HCT116 (cell line): ENCODE measurements at regions not wholly inside any gene's neighbourhood (a gene's known extent, or its start where the extent isn't known, plus 50 kb on each side); places are given as distances from the start of the nearest gene placed in this dataset.

Source experiments
- ATAC-seq: fragments of 200-7000 bp; cut with Tn5 transposase; 2 replicates; pipeline ENCODE4 v1.9.1; 2020; ENCODE audit warnings: mild to moderate bottlenecking, moderate library complexity
- BruUV-seq: library from RNA; stranded (reverse); fragments of 400-500 nt; replicated peaks from 2 replicates; lab custom pipeline; 2021; lab: Mats Ljungman, UMichigan
- CTCF ChIA-PET: fragments of 300-600 bp; sonication (Branson Sonifier 250); formaldehyde crosslinking; loops from one replicate; lab custom pipeline; 2021; ENCODE audit warnings: antibody characterized with exemption; lab: Charles Lee
- POLR2A ChIA-PET: fragments of 300-600, 350-600 bp; sonication (Branson Sonifier 250); formaldehyde crosslinking; loops from one replicate; lab custom pipeline; 2021; ENCODE audit warnings: antibody characterized with exemption; lab: Charles Lee
- RAD21 ChIA-PET, 2 experiments: fragments of 300-600 bp; sonication (Branson Sonifier 250); formaldehyde crosslinking; loops; one replicate each; lab custom pipeline; 2023; ENCODE audit warnings: low total read pairs in 2 of 2; ENCODE audit not compliant: uncharacterized antibody in 2 of 2, unreplicated experiment in 2 of 2, low non-redundant PET in 1 of 2; lab: Charles Lee
- DNase-seq: peaks from one replicate; pipeline ENCODE4 v3.0.0-alpha.2; 2010; ENCODE audit warnings: low read depth, low spot score
- H2AFZ ChIP-seq: fragments of 200-600 bp; shearing (Covaris generic), sonication (generic); 2 replicates; pipeline ENCODE4 v1.6.1; 2017; ENCODE audit warnings: low read depth, mixed run types, mixed read lengths, antibody characterized with exemption, low read length; ENCODE audit not compliant: poor library complexity, severe bottlenecking
- H3K27ac ChIP-seq: 2 replicates; pipeline ENCODE4 v1.5.1; 2012; ENCODE audit warnings: low read depth, low read length
- H3K27me3 ChIP-seq: fragments of 200-600 bp; sonication (generic); 2 replicates; pipeline ENCODE4 v1.6.1; 2016; ENCODE audit warnings: mixed run types, low read length, mixed read lengths; ENCODE audit not compliant: insufficient read depth
- H3K36me3 ChIP-seq, 2 experiments: fragments of 200-500 bp in 1 of 2; fragments of 200-600 bp in 1 of 2; sonication (Bioruptor generic) in 1 of 2; sonication (generic) in 1 of 2; 2 replicates each; pipeline versions ENCODE4 v1.5.1 to v1.6.1; 2014 to 2016; ENCODE audit warnings: low read length in 2 of 2, inconsistent platforms in 1 of 2, mixed read lengths in 1 of 2, mixed run types in 1 of 2; ENCODE audit not compliant: insufficient read depth in 2 of 2, control insufficient read depth in 1 of 2
- H3K4me1 ChIP-seq, 2 experiments: fragments of 200-600 bp in 1 of 2; sonication (generic) in 1 of 2; 2 replicates each; pipeline versions ENCODE4 v1.5.1 to v1.6.1; 2012 to 2017; ENCODE audit warnings: low read length in 2 of 2, inconsistent platforms in 1 of 2, mild to moderate bottlenecking in 1 of 2, mixed read lengths in 1 of 2, mixed run types in 1 of 2, moderate library complexity in 1 of 2; ENCODE audit not compliant: insufficient read depth in 2 of 2, control insufficient read depth in 1 of 2
- H3K4me2 ChIP-seq: fragments of 200-600 bp; sonication (generic); 2 replicates; pipeline ENCODE4 v1.6.1; 2017; ENCODE audit warnings: mixed run types, low read length, mixed read lengths
- H3K4me3 ChIP-seq, 2 experiments: fragments of 200-600 bp in 1 of 2; sonication (generic) in 1 of 2; replicated peaks in 1 of 2; 2 replicates each; pipeline ENCODE4 v1.5.1; 2011 to 2016; ENCODE audit warnings: low read length in 2 of 2, control low read depth in 1 of 2, low read depth in 1 of 2, mild to moderate bottlenecking in 1 of 2, mixed read lengths in 1 of 2, mixed run types in 1 of 2
- H3K79me2 ChIP-seq: fragments of 200-600 bp; sonication (generic); 2 replicates; pipeline ENCODE4 v1.6.1; 2017; ENCODE audit warnings: mild to moderate bottlenecking, mixed run types, low read length, moderate library complexity, mixed read lengths; ENCODE audit not compliant: insufficient read depth
- H3K9ac ChIP-seq: fragments of 200-600 bp; sonication (generic); 2 replicates; pipeline ENCODE4 v1.6.1; 2016; ENCODE audit warnings: low read length, mixed read lengths
- H3K9me2 ChIP-seq: fragments of 200-600 bp; sonication (generic), shearing (Covaris generic); 2 replicates; pipeline ENCODE4 v1.6.1; 2017; ENCODE audit warnings: mixed run types, mild to moderate bottlenecking, moderate library complexity; ENCODE audit not compliant: insufficient read depth
- H3K9me3 ChIP-seq, 2 experiments: fragments of 200-500 bp in 1 of 2; fragments of 200-600 bp in 1 of 2; sonication (Bioruptor generic) in 1 of 2; sonication (generic) in 1 of 2; 2 replicates each; pipeline ENCODE4 v1.6.1; 2014 to 2017; ENCODE audit warnings: low read length in 2 of 2, mixed read lengths in 2 of 2, inconsistent platforms in 1 of 2, low read depth in 1 of 2, mild to moderate bottlenecking in 1 of 2, mixed run types in 1 of 2, moderate library complexity in 1 of 2; ENCODE audit not compliant: control insufficient read depth in 1 of 2, insufficient read depth in 1 of 2
- H4K20me1 ChIP-seq: fragments of 200-600 bp; sonication (generic), shearing (Covaris generic); 2 replicates; pipeline ENCODE4 v1.6.1; 2017; ENCODE audit warnings: mixed run types, mild to moderate bottlenecking, moderate library complexity; ENCODE audit not compliant: insufficient read depth
- ATF3 ChIP-seq: IDR thresholded peaks from 2 replicates; pipeline ENCODE4 v1.6.1; 2012
- CBX3 ChIP-seq: IDR thresholded peaks from 2 replicates; pipeline ENCODE4 v1.6.1; 2012; ENCODE audit warnings: low read depth
- CEBPB ChIP-seq: IDR thresholded peaks from 2 replicates; pipeline ENCODE4 v1.6.1; 2012; ENCODE audit warnings: low read depth
- EGR1 ChIP-seq: IDR thresholded peaks from 2 replicates; pipeline ENCODE4 v1.6.1; 2012; ENCODE audit warnings: low read depth
- ELF1 ChIP-seq: IDR thresholded peaks from 2 replicates; pipeline ENCODE4 v1.6.1; 2012; ENCODE audit warnings: low read depth, borderline replicate concordance
- EZH2 ChIP-seq: fragments of 200-600 bp; sonication (generic); IDR thresholded peaks from 2 replicates; pipeline ENCODE4 v1.6.1; 2017; ENCODE audit warnings: antibody characterized with exemption, mixed run types
- EZH2phosphoT487 ChIP-seq: fragments of 200-600 bp; IDR thresholded peaks from 2 replicates; pipeline ENCODE4 v1.6.1; 2018; ENCODE audit warnings: antibody characterized with exemption, borderline replicate concordance
- JUND ChIP-seq: IDR thresholded peaks from 2 replicates; pipeline ENCODE4 v1.6.1; 2012
- POLR2AphosphoS5 ChIP-seq: IDR thresholded peaks from 2 replicates; pipeline ENCODE4 v1.6.1; 2011; ENCODE audit warnings: mild to moderate bottlenecking, low read depth, low read length, moderate library complexity
- RAD21 ChIP-seq: IDR thresholded peaks from 2 replicates; pipeline ENCODE4 v1.6.1; 2012; ENCODE audit warnings: low read depth, mild to moderate bottlenecking
- REST ChIP-seq: IDR thresholded peaks from 2 replicates; pipeline ENCODE4 v1.6.1; 2012; ENCODE audit warnings: low read depth
- SIN3A ChIP-seq: IDR thresholded peaks from 2 replicates; pipeline ENCODE4 v1.6.1; 2012; ENCODE audit warnings: low read depth
- SP1 ChIP-seq: IDR thresholded peaks from 2 replicates; pipeline ENCODE4 v1.6.1; 2012; ENCODE audit warnings: low read depth
- SRF ChIP-seq: IDR thresholded peaks from 2 replicates; pipeline ENCODE4 v1.6.1; 2012; ENCODE audit warnings: low read depth
- ZBTB33 ChIP-seq: IDR thresholded peaks from 2 replicates; pipeline ENCODE4 v1.6.1; 2011; ENCODE audit warnings: mild to moderate bottlenecking, low read length, moderate library complexity; ENCODE audit not compliant: insufficient replicate concordance; ENCODE audit errors: extremely low read depth
- ZNF274 ChIP-seq: fragments of 200-500 bp; sonication (Bioruptor generic); IDR thresholded peaks from 2 replicates; pipeline ENCODE4 v1.6.1; 2014; ENCODE audit warnings: mild to moderate bottlenecking, low read depth, low read length, inconsistent platforms
- intact Hi-C: fragments of 100-400 bp; cut with micrococcal nuclease; formaldehyde crosslinking; loops from 2 replicates; pipeline ENCODE4 v1.10.0; 2022

- H3K27me3 ChIP-seq = peaks cover 6% of the 10 kb centered on the region; the same call in 1 of the 2 replicates
- no peak overlapping the region for H3K9ac ChIP-seq
- no peaks in the 10 kb centered on the region for H3K36me3 ChIP-seq
- no TSS peak for BruUV-seq
- intact Hi-C loops = no loop called here
- no peaks in the 10 kb centered on the region for H3K9me2 ChIP-seq
- H3K9me3 ChIP-seq = no peaks in the 10 kb centered on the region
- no peak overlapping the region for H2AFZ ChIP-seq
- RAD21 ChIA-PET = no interaction called here
- POLR2A ChIA-PET = no interaction called here
- DNase-seq (no peak), ATAC-seq (no peak)
- H3K79me2 ChIP-seq = no peaks in the 10 kb centered on the region
- H3K4me3 ChIP-seq = no peak overlapping the region
- CTCF ChIA-PET = no interaction called here
- no peak overlapping the region for H3K27ac ChIP-seq
- H3K4me2 ChIP-seq = no peak overlapping the region
- H3K4me1 ChIP-seq = no peaks in the 10 kb centered on the region
- no peak for TF ChIP-seq CBX3
- no peaks in the 10 kb centered on the region; the same call in 1 of the 2 replicates for H4K20me1 ChIP-seq
Observed at GRCh38 chr2:40639320-40639719, 187.4 kb upstream of the SLC8A1 start.

- H3K79me2 ChIP-seq = no peaks in the 10 kb centered on the region
- TF ChIP-seq ZBTB33 (no peak), ATF3 (no peak), ZNF274 (no peak), RAD21 (no peak), CEBPB (no peak), POLR2AphosphoS5 (no peak), REST (no peak), EZH2 (no peak), CBX3 (no peak), SRF (no peak), ELF1 (no peak), JUND (no peak), SIN3A (no peak), EZH2phosphoT487 (no peak), SP1 (no peak), EGR1 (no peak)
- CTCF ChIA-PET = no interaction called here
- no peaks in the 10 kb centered on the region for H3K9me3 ChIP-seq
- no peak overlapping the region for H2AFZ ChIP-seq
- H3K4me2 ChIP-seq = no peak overlapping the region
- RAD21 ChIA-PET = no interaction called here
- no TSS peak for BruUV-seq
- H3K27me3 ChIP-seq = peaks cover 6% of the 10 kb centered on the region; the same call in 1 of the 2 replicates
- no peaks in the 10 kb centered on the region; the same call in 1 of the 2 replicates for H4K20me1 ChIP-seq
- no peak overlapping the region for H3K4me3 ChIP-seq
- POLR2A ChIA-PET = no interaction called here
- no peaks in the 10 kb centered on the region for H3K9me2 ChIP-seq
- H3K36me3 ChIP-seq = no peaks in the 10 kb centered on the region
- no peaks in the 10 kb centered on the region for H3K4me1 ChIP-seq
- ATAC-seq = no peak
- H3K27ac ChIP-seq = no peak overlapping the region
- intact Hi-C loops = no loop called here
- no peak for DNase-seq
- H3K9ac ChIP-seq = no peak overlapping the region
Observed at GRCh38 chr2:40642237-40642636, 190.3 kb upstream of the SLC8A1 start.
